Gastrocnemius medialis (tissue), 4 donors: ENCODE measurements at regions not wholly inside any gene's neighbourhood (a gene's known extent, or its start where the extent isn't known, plus 50 kb on each side); places are given as distances from the start of the nearest gene placed in this dataset.

Experiments
- ATAC-seq, 2 donors: fragments of 150-250 bp; one replicate each; pipeline ENCODE4 v1.9.1; 2016
- DNase-seq, 2 donors: peaks; one replicate each; pipeline ENCODE4 v3.0.0-alpha.2; 2019
- H3K27ac ChIP-seq, 4 donors: fragments of 200-600 bp; sonication (generic); 1 replicate in 1 of 4; 2 replicates in 3 of 4; pipeline ENCODE4 v1.5.1; 2016 to 2018; ENCODE audit warnings: mild to moderate bottlenecking in 2 of 4, moderate library complexity in 1 of 4
- H3K27me3 ChIP-seq, 3 donors: fragments of 200-600 bp; sonication (generic) in 2 of 3; 1 replicate in 1 of 3; 2 replicates in 2 of 3; pipeline versions ENCODE4 v1.5.1 to v1.6.0; 2016 to 2019; ENCODE audit warnings: mild to moderate bottlenecking in 1 of 3, moderate library complexity in 1 of 3
- H3K36me3 ChIP-seq, 2 donors: fragments of 200-600 bp; sonication (generic) in 1 of 2; one replicate each; pipeline ENCODE4 v1.5.1; 2017 to 2018
- H3K4me1 ChIP-seq, 2 donors: fragments of 200-600 bp; sonication (generic) in 1 of 2; one replicate each; pipeline ENCODE4 v1.5.1; 2016 to 2017; ENCODE audit warnings: mild to moderate bottlenecking in 2 of 2
- H3K4me3 ChIP-seq, 4 donors: fragments of 200-600 bp; sonication (generic) in 3 of 4; 1 replicate in 1 of 4; 2 replicates in 3 of 4; pipeline ENCODE4 v1.5.1; 2016 to 2019; ENCODE audit warnings: mild to moderate bottlenecking in 2 of 4
- H3K9me3 ChIP-seq, 3 donors: fragments of 200-600 bp; sonication (generic) in 2 of 3; 1 replicate in 1 of 3; 2 replicates in 2 of 3; pipeline ENCODE4 v1.5.1; 2016 to 2019
- POLR2A ChIP-seq, 2 donors: fragments of 450-650 bp; IDR thresholded peaks; one replicate each; pipeline ENCODE4 v1.6.1; 2017; ENCODE audit warnings: antibody characterized with exemption in 2 of 2, mild to moderate bottlenecking in 2 of 2, moderate library complexity in 2 of 2
- in situ Hi-C, 4 donors: fragments of 200-750 bp; cut with MboI; loops; one replicate each; pipeline versions ENCODE4 v1.15.0 to v1.8.0; 2017; ENCODE audit warnings: low sequenced_read_pairs in 4 of 4
- intact Hi-C: fragments of 100-400 bp; cut with DNase I; formaldehyde crosslinking; loops from one replicate; pipeline ENCODE4 v1.15.1; 2023; ENCODE audit warnings: low total_unique reads
- TF ChIP-seq, protein P1 (sequence below), 5 experiments: fragments of 450-650 bp in 3 of 5; fragments of 200-600 bp in 2 of 5; sonication (generic) in 2 of 5; IDR thresholded peaks in 4 of 5; conservative IDR thresholded peaks in 1 of 5; 1 replicate in 4 of 5; 2 replicates in 1 of 5; pipeline ENCODE4 v1.5.1; 2016 to 2019; ENCODE audit warnings: antibody characterized with exemption in 5 of 5, mild to moderate bottlenecking in 3 of 5, moderate library complexity in 3 of 5

DNA sequence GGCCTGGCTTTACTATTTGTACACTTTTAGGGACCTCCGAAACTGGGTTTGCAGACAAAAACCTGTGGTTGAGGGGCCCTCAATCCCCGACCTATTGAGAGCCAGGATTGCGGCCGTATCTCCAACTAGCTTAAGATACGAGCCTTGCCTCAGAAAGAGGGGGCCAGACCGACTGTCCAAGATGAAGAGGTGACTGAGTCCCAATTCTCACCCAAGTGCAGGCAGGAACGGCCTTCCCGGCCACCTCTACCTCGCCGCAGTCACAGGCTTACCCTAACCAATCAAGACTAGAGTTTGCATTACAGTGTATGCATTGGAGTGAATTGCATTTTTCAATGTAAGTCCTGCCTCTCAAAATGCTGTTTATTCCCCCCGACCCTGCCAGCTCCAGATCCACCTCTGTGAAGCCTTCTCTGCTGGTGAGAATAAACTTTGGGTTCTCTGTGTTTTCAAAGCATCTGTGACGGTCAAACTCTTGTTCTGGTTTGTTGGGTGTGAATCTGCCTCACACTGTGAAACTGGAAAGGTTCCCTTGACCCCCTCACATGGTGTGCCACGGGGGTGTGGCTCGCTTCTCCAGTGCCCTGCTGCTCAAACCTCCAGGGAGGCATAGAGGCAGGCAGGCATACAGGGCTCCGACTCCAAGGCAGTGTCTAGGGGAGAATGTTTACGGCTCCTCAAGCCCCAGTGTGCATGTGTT lies 62.2 kb upstream of the WLS start:
- no peak overlapping the region for H3K27ac ChIP-seq

GRCh38 chr1:68293609-68294366 lies 61.5 kb upstream of the WLS start:
- TF ChIP-seq POLR2A (IDR thresholded peaks at IDR 0.05), result no peak
- TF ChIP-seq, protein P1, sequence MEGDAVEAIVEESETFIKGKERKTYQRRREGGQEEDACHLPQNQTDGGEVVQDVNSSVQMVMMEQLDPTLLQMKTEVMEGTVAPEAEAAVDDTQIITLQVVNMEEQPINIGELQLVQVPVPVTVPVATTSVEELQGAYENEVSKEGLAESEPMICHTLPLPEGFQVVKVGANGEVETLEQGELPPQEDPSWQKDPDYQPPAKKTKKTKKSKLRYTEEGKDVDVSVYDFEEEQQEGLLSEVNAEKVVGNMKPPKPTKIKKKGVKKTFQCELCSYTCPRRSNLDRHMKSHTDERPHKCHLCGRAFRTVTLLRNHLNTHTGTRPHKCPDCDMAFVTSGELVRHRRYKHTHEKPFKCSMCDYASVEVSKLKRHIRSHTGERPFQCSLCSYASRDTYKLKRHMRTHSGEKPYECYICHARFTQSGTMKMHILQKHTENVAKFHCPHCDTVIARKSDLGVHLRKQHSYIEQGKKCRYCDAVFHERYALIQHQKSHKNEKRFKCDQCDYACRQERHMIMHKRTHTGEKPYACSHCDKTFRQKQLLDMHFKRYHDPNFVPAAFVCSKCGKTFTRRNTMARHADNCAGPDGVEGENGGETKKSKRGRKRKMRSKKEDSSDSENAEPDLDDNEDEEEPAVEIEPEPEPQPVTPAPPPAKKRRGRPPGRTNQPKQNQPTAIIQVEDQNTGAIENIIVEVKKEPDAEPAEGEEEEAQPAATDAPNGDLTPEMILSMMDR (IDR thresholded peaks at IDR 0.05 in 4 of 5, conservative IDR thresholded peaks at IDR 0.05 in 1 of 5), result no peak
- in situ Hi-C loops (no loop called here), intact Hi-C loops (no loop called here)
- no peaks in the 10 kb centered on the region for H3K9me3 ChIP-seq
- no peak overlapping the region for H3K4me3 ChIP-seq
- H3K27ac ChIP-seq, result no peak overlapping the region
- no peak for ATAC-seq
- no peak for DNase-seq
- no peaks in the 10 kb centered on the region for H3K36me3 ChIP-seq
- no peaks in the 10 kb centered on the region for H3K4me1 ChIP-seq
- no peaks in the 10 kb centered on the region for H3K27me3 ChIP-seq

More for the DNA sequence above, 62.2 kb upstream of the WLS start:
- in situ Hi-C loops, result no loop called here
- Histone ChIP-seq H3K4me1 (no peaks in the 10 kb centered on the region), H3K4me3 (no peak overlapping the region), H3K36me3 (no peaks in the 10 kb centered on the region), H3K27me3 (no peaks in the 10 kb centered on the region), H3K9me3 (no peaks in the 10 kb centered on the region)
- TF ChIP-seq, protein P1 (IDR thresholded peaks at IDR 0.05 in 4 of 5, conservative IDR thresholded peaks at IDR 0.05 in 1 of 5), result no peak
- TF ChIP-seq POLR2A (IDR thresholded peaks at IDR 0.05), result no peak
- ATAC-seq, result no peak
- intact Hi-C loops, result no loop called here
- no peak for DNase-seq

- no peaks in the 10 kb centered on the region for H3K4me1 ChIP-seq
- TF ChIP-seq, protein P1 (IDR thresholded peaks at IDR 0.05 in 4 of 5, conservative IDR thresholded peaks at IDR 0.05 in 1 of 5), result no peak
- no peak for TF ChIP-seq POLR2A (IDR thresholded peaks at IDR 0.05)
- H3K27me3 ChIP-seq, result no peaks in the 10 kb centered on the region
- H3K9me3 ChIP-seq, result no peaks in the 10 kb centered on the region
- DNase-seq (no peak), ATAC-seq (no peak)
- intact Hi-C loops, result no loop called here
- H3K4me3 ChIP-seq, result no peak overlapping the region
- in situ Hi-C loops, result no loop called here
- H3K27ac ChIP-seq, result no peak overlapping the region
- no peaks in the 10 kb centered on the region for H3K36me3 ChIP-seq
Observed at GRCh38 chr1:68293122-68293521, 60.8 kb upstream of the WLS start.

GRCh38 chr1:68291688-68292384 lies 59.5 kb upstream of the WLS start:
- TF ChIP-seq, protein P1 (IDR thresholded peaks at IDR 0.05 in 4 of 5, conservative IDR thresholded peaks at IDR 0.05 in 1 of 5), result no peak
- no peaks in the 10 kb centered on the region for H3K4me1 ChIP-seq
- in situ Hi-C loops, result no loop called here

More at GRCh38 chr1:68291688-68292384, 59.5 kb upstream of the WLS start:
- intact Hi-C loops, result no loop called here
- no peaks in the 10 kb centered on the region for H3K36me3 ChIP-seq
- DNase-seq, result no peak
- H3K27me3 ChIP-seq, result no peaks in the 10 kb centered on the region
- no peaks in the 10 kb centered on the region for H3K9me3 ChIP-seq
- no peak overlapping the region for H3K27ac ChIP-seq
- no peak overlapping the region for H3K4me3 ChIP-seq
- no peak for ATAC-seq
